ENCODE measurements at regions not wholly inside any gene's neighbourhood (a gene's known extent, or its start where the extent isn't known, plus 50 kb on each side); places are given as distances from the start of the nearest gene placed in this dataset.

GRCh38 chr12:108454539-108455139, 60.4 kb upstream of the FICD start:
- DNase-seq (ENCODE audit: low read depth in 2 of 2): no peak
- H3K4me3 ChIP-seq (replicated peaks in 1 of 2; ENCODE audit: low read depth in 2 of 2, low read length in 2 of 2): no peak overlapping the region
- TF ChIP-seq, protein P1, sequence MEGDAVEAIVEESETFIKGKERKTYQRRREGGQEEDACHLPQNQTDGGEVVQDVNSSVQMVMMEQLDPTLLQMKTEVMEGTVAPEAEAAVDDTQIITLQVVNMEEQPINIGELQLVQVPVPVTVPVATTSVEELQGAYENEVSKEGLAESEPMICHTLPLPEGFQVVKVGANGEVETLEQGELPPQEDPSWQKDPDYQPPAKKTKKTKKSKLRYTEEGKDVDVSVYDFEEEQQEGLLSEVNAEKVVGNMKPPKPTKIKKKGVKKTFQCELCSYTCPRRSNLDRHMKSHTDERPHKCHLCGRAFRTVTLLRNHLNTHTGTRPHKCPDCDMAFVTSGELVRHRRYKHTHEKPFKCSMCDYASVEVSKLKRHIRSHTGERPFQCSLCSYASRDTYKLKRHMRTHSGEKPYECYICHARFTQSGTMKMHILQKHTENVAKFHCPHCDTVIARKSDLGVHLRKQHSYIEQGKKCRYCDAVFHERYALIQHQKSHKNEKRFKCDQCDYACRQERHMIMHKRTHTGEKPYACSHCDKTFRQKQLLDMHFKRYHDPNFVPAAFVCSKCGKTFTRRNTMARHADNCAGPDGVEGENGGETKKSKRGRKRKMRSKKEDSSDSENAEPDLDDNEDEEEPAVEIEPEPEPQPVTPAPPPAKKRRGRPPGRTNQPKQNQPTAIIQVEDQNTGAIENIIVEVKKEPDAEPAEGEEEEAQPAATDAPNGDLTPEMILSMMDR (IDR thresholded peaks at IDR 0.05; ENCODE audit: low read depth, low read length): no peak

- H3K4me3 ChIP-seq (replicated peaks in 1 of 2; ENCODE audit: low read depth in 2 of 2, low read length in 2 of 2): no peak overlapping the region
- TF ChIP-seq, protein P1 (IDR thresholded peaks at IDR 0.05; ENCODE audit: low read depth, low read length): no peak
- DNase-seq (ENCODE audit: low read depth in 2 of 2): no peak
Measured at GRCh38 chr12:108449478-108449877, 65.6 kb upstream of the FICD start.

DNA sequence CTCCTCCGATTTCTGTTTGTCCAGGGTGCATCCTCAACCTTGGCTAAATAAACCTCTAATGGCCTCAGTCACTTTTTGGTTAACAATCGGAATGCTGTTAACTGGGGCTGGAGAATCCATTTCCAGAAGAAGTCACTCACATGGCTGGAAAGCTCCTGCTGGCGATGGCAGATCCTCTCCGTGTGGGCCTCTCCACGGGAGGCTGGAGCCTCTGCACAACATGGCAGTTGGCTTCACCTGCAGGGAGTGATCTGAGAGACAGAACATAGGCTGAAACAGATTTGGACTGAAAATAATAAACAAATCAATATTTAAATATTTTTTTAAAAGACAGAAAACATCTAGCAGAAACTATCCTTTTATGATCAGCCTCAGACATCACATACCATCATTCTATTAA, 66.8 kb upstream of the FICD start:
- TF ChIP-seq, protein P1 (IDR thresholded peaks at IDR 0.05; ENCODE audit: low read depth, low read length): no peak
- H3K4me3 ChIP-seq (replicated peaks in 1 of 2; ENCODE audit: low read depth in 2 of 2, low read length in 2 of 2): no peak overlapping the region
- no peak for DNase-seq (ENCODE audit: low read depth in 2 of 2)

- DNase-seq (ENCODE audit: low read depth in 2 of 2): peak; percentile 26 to 29
- TF ChIP-seq, protein P1 (IDR thresholded peaks at IDR 0.05; ENCODE audit: low read depth, low read length): no peak
- H3K4me3 ChIP-seq (replicated peaks in 1 of 2; ENCODE audit: low read depth in 2 of 2, low read length in 2 of 2): no peak overlapping the region
Measured at GRCh38 chr12:108447168-108447832, 67.8 kb upstream of the FICD start.

GRCh38 chr12:108446766-108447165, 68.3 kb upstream of the FICD start:
- DNase-seq (ENCODE audit: low read depth in 2 of 2): peak; percentile 13 to 50
- TF ChIP-seq, protein P1 (IDR thresholded peaks at IDR 0.05; ENCODE audit: low read depth, low read length): no peak
- no peak overlapping the region for H3K4me3 ChIP-seq (replicated peaks in 1 of 2; ENCODE audit: low read depth in 2 of 2, low read length in 2 of 2)

- H3K4me3 ChIP-seq (replicated peaks in 1 of 2; ENCODE audit: low read depth in 2 of 2, low read length in 2 of 2): no peak overlapping the region
- no peak for DNase-seq (ENCODE audit: low read depth in 2 of 2)
- TF ChIP-seq, protein P1 (IDR thresholded peaks at IDR 0.05; ENCODE audit: low read depth, low read length): no peak
Measured at GRCh38 chr12:108442910-108443309, 72.2 kb upstream of the FICD start.
